SK-N-SH (cell line): ENCODE measurements at regions not wholly inside any gene's neighbourhood (a gene's known extent, or its start where the extent isn't known, plus 50 kb on each side); places are given as distances from the start of the nearest gene placed in this dataset.

ENCODE experiments used
- CTCF ChIA-PET: fragments of 300-600, 350-600 bp; formaldehyde crosslinking; extraction: SDS; loops from one replicate; lab custom pipeline; 2021; lab: Yijun Ruan, JAX
- POLR2A ChIA-PET: fragments of 350-600 bp; sonication (Branson Sonifier 250); formaldehyde crosslinking; extraction: SDS; loops from one replicate; lab custom pipeline; 2020; ENCODE audit warnings: antibody characterized with exemption, inconsistent platforms; lab: Yijun Ruan, JAX
- DNase-seq: peaks from one replicate; pipeline ENCODE4 v3.0.0; 2012
- H2AFZ ChIP-seq: fragments of 200-600 bp; sonication (generic); 2 replicates; pipeline ENCODE4 v1.8.1; 2016; ENCODE audit warnings: antibody characterized with exemption, mild to moderate bottlenecking, low read depth
- H3F3A ChIP-seq: fragments of 200-600 bp; sonication (generic); replicated peaks from 2 replicates; pipeline ENCODE3; 2016; ENCODE audit warnings: antibody characterized with exemption, mild to moderate bottlenecking; ENCODE audit not compliant: insufficient read depth
- H3K27ac ChIP-seq, 2 experiments: fragments of 200-500 bp in 1 of 2; fragments of 200-600 bp in 1 of 2; sonication (Bioruptor generic) in 1 of 2; sonication (generic), shearing (Covaris generic) in 1 of 2; 2 replicates each; pipeline versions ENCODE4 v1.5.1 to v1.6.1; 2014 to 2016; ENCODE audit warnings: low read depth in 2 of 2, inconsistent platforms in 1 of 2, low read length in 1 of 2, mild to moderate bottlenecking in 1 of 2, mixed read lengths in 1 of 2
- H3K27me3 ChIP-seq: fragments of 200-600 bp; sonication (generic), shearing (Covaris generic); 2 replicates; pipeline ENCODE4 v1.6.1; 2016; ENCODE audit warnings: mixed run types; ENCODE audit not compliant: insufficient read depth
- H3K36me3 ChIP-seq, 2 experiments: fragments of 200-500 bp in 1 of 2; fragments of 200-600 bp in 1 of 2; sonication (Bioruptor generic) in 1 of 2; sonication (generic) in 1 of 2; replicated peaks in 1 of 2; 2 replicates each; pipeline versions ENCODE3 to v1.5.1; 2014 to 2016; ENCODE audit warnings: low read length in 1 of 2, mild to moderate bottlenecking in 1 of 2; ENCODE audit not compliant: insufficient read depth in 2 of 2, control insufficient read depth in 1 of 2
- H3K4me1 ChIP-seq, 2 experiments: fragments of 200-500 bp in 1 of 2; fragments of 200-600 bp in 1 of 2; sonication (Bioruptor generic) in 1 of 2; sonication (generic), shearing (Covaris generic) in 1 of 2; 2 replicates each; pipeline versions ENCODE4 v1.5.1 to v1.6.1; 2014 to 2016; ENCODE audit warnings: low read depth in 1 of 2, low read length in 1 of 2, mixed run types in 1 of 2; ENCODE audit not compliant: insufficient read depth in 2 of 2, control insufficient read depth in 1 of 2
- H3K4me2 ChIP-seq: fragments of 200-600 bp; sonication (generic), shearing (Covaris generic); 2 replicates; pipeline ENCODE4 v1.6.1; 2017; ENCODE audit warnings: mixed run types
- H3K4me3 ChIP-seq, 2 experiments: fragments of 200-500 bp in 1 of 2; fragments of 200-600 bp in 1 of 2; sonication (Bioruptor generic) in 1 of 2; sonication (generic), shearing (Covaris generic) in 1 of 2; 2 replicates each; pipeline versions ENCODE4 v1.5.1 to v1.8.1; 2014 to 2016; ENCODE audit warnings: low read depth in 2 of 2, inconsistent platforms in 1 of 2, low read length in 1 of 2, mild to moderate bottlenecking in 1 of 2, mixed read lengths in 1 of 2, moderate library complexity in 1 of 2
- H3K79me2 ChIP-seq: fragments of 200-600 bp; sonication (generic); 2 replicates; pipeline ENCODE4 v1.8.1; 2017; ENCODE audit warnings: mild to moderate bottlenecking; ENCODE audit not compliant: insufficient read depth
- H3K9ac ChIP-seq: fragments of 200-600 bp; sonication (generic); 2 replicates; pipeline ENCODE4 v1.6.1; 2017; ENCODE audit warnings: mixed run types
- H3K9me2 ChIP-seq: fragments of 200-600 bp; sonication (generic); 2 replicates; pipeline ENCODE4 v1.6.1; 2017; ENCODE audit warnings: mixed run types
- H3K9me3 ChIP-seq: fragments of 200-600 bp; sonication (generic); 2 replicates; pipeline ENCODE4 v1.6.1; 2017; ENCODE audit warnings: mixed run types, mild to moderate bottlenecking, moderate library complexity
- H4K20me1 ChIP-seq: fragments of 200-600 bp; sonication (generic); 2 replicates; pipeline ENCODE4 v1.6.1; 2017; ENCODE audit warnings: mild to moderate bottlenecking, mixed run types; ENCODE audit not compliant: insufficient read depth
- ELF1 ChIP-seq: IDR thresholded peaks from 2 replicates; pipeline ENCODE4 v1.4.0; 2012
- EP300 ChIP-seq, 2 experiments: IDR thresholded peaks; 2 replicates each; pipeline versions ENCODE4 v1.4.0 to v1.6.1; 2012; ENCODE audit warnings: borderline replicate concordance in 1 of 2, low read depth in 1 of 2, low read length in 1 of 2
- FOXM1 ChIP-seq: IDR thresholded peaks from 2 replicates; pipeline ENCODE4 v1.4.0; 2012; ENCODE audit warnings: low read depth, mild to moderate bottlenecking
- GATA2 ChIP-seq: sonication (generic); formaldehyde crosslinking; IDR thresholded peaks from 2 replicates; pipeline ENCODE4 v1.5.0; 2020; ENCODE audit warnings: mild to moderate bottlenecking, missing genetic modification reagents
- MAX ChIP-seq: IDR thresholded peaks from 2 replicates; pipeline ENCODE4 v1.4.0; 2012; ENCODE audit warnings: low read depth
- MXI1 ChIP-seq: IDR thresholded peaks from 2 replicates; pipeline ENCODE4 v1.6.1; 2012; ENCODE audit warnings: mild to moderate bottlenecking, low read depth, low read length, improper control_type of control experiment
- RCOR1 ChIP-seq: fragments of 150-350 bp; IDR thresholded peaks from 2 replicates; pipeline ENCODE4 v1.6.1; 2017; ENCODE audit warnings: antibody characterized with exemption, low read length
- RFX5 ChIP-seq: IDR thresholded peaks from 2 replicates; pipeline ENCODE4 v1.6.1; 2012; ENCODE audit warnings: mild to moderate bottlenecking, improper control_type of control experiment, low read length
- SIN3A ChIP-seq: IDR thresholded peaks from 2 replicates; pipeline ENCODE4 v1.6.1; 2012; ENCODE audit warnings: low read depth, mild to moderate bottlenecking, low read length, moderate library complexity, borderline replicate concordance
- SMC3 ChIP-seq: IDR thresholded peaks from 2 replicates; pipeline ENCODE4 v1.6.1; 2012; ENCODE audit warnings: low read depth, low read length, improper control_type of control experiment
- TAF1 ChIP-seq: IDR thresholded peaks from 2 replicates; pipeline ENCODE4 v1.6.1; 2012; ENCODE audit warnings: low read depth, mild to moderate bottlenecking, low read length, moderate library complexity, borderline replicate concordance
- TCF12 ChIP-seq: IDR thresholded peaks from 2 replicates; pipeline ENCODE4 v1.4.0; 2012
- TEAD4 ChIP-seq: IDR thresholded peaks from 2 replicates; pipeline ENCODE4 v1.4.0; 2012; ENCODE audit warnings: mild to moderate bottlenecking, borderline replicate concordance; ENCODE audit not compliant: insufficient read depth
- USF1 ChIP-seq: IDR thresholded peaks from 2 replicates; pipeline ENCODE4 v1.4.0; 2012; ENCODE audit warnings: low read depth, borderline replicate concordance
- YY1 ChIP-seq: IDR thresholded peaks from 2 replicates; pipeline ENCODE4 v1.4.0; 2012; ENCODE audit warnings: low read depth, mild to moderate bottlenecking
- WGBS: methylation state at CpG from one replicate; pipeline ENCODE4 v1.1.6; 2017; ENCODE audit warnings: low lambda C conversion rate; 5-methylcytosine and 5-hydroxymethylcytosine counted together
- TF ChIP-seq, protein P1 (sequence below): fragments of 200-600 bp; sonication (generic); IDR thresholded peaks from 2 replicates; pipeline ENCODE4 v1.6.1; 2017; ENCODE audit warnings: antibody characterized with exemption, mild to moderate bottlenecking, moderate library complexity
- TF ChIP-seq, protein P2 (sequence below): fragments of 150-350 bp; IDR thresholded peaks from 2 replicates; pipeline ENCODE4 v1.6.1; 2016; ENCODE audit warnings: mild to moderate bottlenecking, low read depth, low read length
- TF ChIP-seq, protein P3 (sequence below): IDR thresholded peaks from 2 replicates; pipeline ENCODE4; 2012

GRCh38 chr5:39742916-39743315, 318.1 kb upstream of the DAB2 start:
- ChIA-PET POLR2A (no interaction called here), CTCF (no interaction called here)
- Histone ChIP-seq H3K9ac (no peak overlapping the region), H3K79me2 (no peaks in the 10 kb centered on the region), H3K27me3 (no peaks in the 10 kb centered on the region; the same call in 1 of the 2 replicates), H3K27ac (no peak overlapping the region), H4K20me1 (no peaks in the 10 kb centered on the region), H3F3A (no peaks in the 10 kb centered on the region), H3K9me2 (no peaks in the 10 kb centered on the region), H3K4me3 (no peak overlapping the region), H3K4me2 (no peak overlapping the region), H2AFZ (no peak overlapping the region), H3K4me1 (no peaks in the 10 kb centered on the region), H3K9me3 (no peaks in the 10 kb centered on the region), H3K36me3 (no peaks in the 10 kb centered on the region)
- TF ChIP-seq FOXM1, result no peak
- TF ChIP-seq RCOR1, result no peak
- TF ChIP-seq ELF1, result no peak
- TF ChIP-seq, protein P1, sequence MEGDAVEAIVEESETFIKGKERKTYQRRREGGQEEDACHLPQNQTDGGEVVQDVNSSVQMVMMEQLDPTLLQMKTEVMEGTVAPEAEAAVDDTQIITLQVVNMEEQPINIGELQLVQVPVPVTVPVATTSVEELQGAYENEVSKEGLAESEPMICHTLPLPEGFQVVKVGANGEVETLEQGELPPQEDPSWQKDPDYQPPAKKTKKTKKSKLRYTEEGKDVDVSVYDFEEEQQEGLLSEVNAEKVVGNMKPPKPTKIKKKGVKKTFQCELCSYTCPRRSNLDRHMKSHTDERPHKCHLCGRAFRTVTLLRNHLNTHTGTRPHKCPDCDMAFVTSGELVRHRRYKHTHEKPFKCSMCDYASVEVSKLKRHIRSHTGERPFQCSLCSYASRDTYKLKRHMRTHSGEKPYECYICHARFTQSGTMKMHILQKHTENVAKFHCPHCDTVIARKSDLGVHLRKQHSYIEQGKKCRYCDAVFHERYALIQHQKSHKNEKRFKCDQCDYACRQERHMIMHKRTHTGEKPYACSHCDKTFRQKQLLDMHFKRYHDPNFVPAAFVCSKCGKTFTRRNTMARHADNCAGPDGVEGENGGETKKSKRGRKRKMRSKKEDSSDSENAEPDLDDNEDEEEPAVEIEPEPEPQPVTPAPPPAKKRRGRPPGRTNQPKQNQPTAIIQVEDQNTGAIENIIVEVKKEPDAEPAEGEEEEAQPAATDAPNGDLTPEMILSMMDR, result no peak
- TF ChIP-seq, protein P2, sequence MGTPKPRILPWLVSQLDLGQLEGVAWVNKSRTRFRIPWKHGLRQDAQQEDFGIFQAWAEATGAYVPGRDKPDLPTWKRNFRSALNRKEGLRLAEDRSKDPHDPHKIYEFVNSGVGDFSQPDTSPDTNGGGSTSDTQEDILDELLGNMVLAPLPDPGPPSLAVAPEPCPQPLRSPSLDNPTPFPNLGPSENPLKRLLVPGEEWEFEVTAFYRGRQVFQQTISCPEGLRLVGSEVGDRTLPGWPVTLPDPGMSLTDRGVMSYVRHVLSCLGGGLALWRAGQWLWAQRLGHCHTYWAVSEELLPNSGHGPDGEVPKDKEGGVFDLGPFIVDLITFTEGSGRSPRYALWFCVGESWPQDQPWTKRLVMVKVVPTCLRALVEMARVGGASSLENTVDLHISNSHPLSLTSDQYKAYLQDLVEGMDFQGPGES, result no peak
- TF ChIP-seq YY1, result no peak
- TF ChIP-seq RFX5, result no peak
- TF ChIP-seq MXI1, result no peak
- no peak for TF ChIP-seq MAX
- TF ChIP-seq, protein P3, sequence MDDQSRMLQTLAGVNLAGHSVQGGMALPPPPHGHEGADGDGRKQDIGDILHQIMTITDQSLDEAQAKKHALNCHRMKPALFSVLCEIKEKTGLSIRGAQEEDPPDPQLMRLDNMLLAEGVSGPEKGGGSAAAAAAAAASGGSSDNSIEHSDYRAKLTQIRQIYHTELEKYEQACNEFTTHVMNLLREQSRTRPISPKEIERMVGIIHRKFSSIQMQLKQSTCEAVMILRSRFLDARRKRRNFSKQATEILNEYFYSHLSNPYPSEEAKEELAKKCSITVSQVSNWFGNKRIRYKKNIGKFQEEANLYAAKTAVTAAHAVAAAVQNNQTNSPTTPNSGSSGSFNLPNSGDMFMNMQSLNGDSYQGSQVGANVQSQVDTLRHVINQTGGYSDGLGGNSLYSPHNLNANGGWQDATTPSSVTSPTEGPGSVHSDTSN, result no peak
- no peak for TF ChIP-seq TAF1
- no peak for TF ChIP-seq GATA2 (CRISPR knock-in tag)
- TF ChIP-seq TEAD4, result no peak
- TF ChIP-seq EP300 (IDR thresholded peaks at IDR 0.05; ENCODE audit: borderline replicate concordance in 1 of 2, low read depth in 1 of 2, low read length in 1 of 2), result no peak
- TF ChIP-seq SMC3, result no peak
- TF ChIP-seq USF1, result no peak
- TF ChIP-seq TCF12, result no peak
- TF ChIP-seq SIN3A, result no peak
- no peak for DNase-seq
- WGBS, result 7% methylated on average over 2 of the region's 2 CpGs
